Mucosa of rectum (tissue), 2 donors: ENCODE measurements at regions not wholly inside any gene's neighbourhood (a gene's known extent, or its start where the extent isn't known, plus 50 kb on each side); places are given as distances from the start of the nearest gene placed in this dataset.
"Not testable (repeated sequence)": the region's sequence is repeated elsewhere in the genome, so short reads cannot be mapped to it uniquely, and the experiment has no call there.

ENCODE experiments used
- H3K27ac ChIP-seq, 2 donors: one replicate each; pipeline ENCODE4 v1.7.0; 2013; ENCODE audit warnings: inconsistent platforms in 2 of 2, low read depth in 2 of 2, low read length in 2 of 2
- H3K27me3 ChIP-seq, 2 donors: one replicate each; pipeline ENCODE4 v1.7.0; 2013; ENCODE audit warnings: low read length in 2 of 2; ENCODE audit not compliant: control insufficient read depth in 2 of 2, insufficient read depth in 2 of 2
- H3K36me3 ChIP-seq, 2 donors: one replicate each; pipeline ENCODE4 v1.7.0; 2013; ENCODE audit warnings: low read length in 2 of 2; ENCODE audit not compliant: control insufficient read depth in 2 of 2, insufficient read depth in 2 of 2
- H3K4me1 ChIP-seq, 2 donors: one replicate each; pipeline ENCODE4 v1.7.0; 2013; ENCODE audit warnings: low read length in 2 of 2, mild to moderate bottlenecking in 1 of 2; ENCODE audit not compliant: control insufficient read depth in 2 of 2, insufficient read depth in 2 of 2
- H3K4me3 ChIP-seq, 2 donors: one replicate each; pipeline ENCODE4 v1.7.0; 2013; ENCODE audit warnings: low read length in 2 of 2
- H3K9ac ChIP-seq, 2 donors: one replicate each; pipeline ENCODE4 v1.7.0; 2013; ENCODE audit warnings: low read length in 2 of 2, low read depth in 1 of 2, mild to moderate bottlenecking in 1 of 2
- H3K9me3 ChIP-seq, 2 donors: one replicate each; pipeline ENCODE4 v1.7.0; 2013; ENCODE audit warnings: low read length in 2 of 2; ENCODE audit not compliant: control insufficient read depth in 2 of 2
- donor health status: healthy.
- donor health status: Normal muscosa, but diverticular disease.

GRCh38 chr10:3874610-3874989, 89.6 kb upstream of the KLF6 start:
- Histone ChIP-seq H3K27ac (peak overlapping the region; percentile 68 to 79), H3K4me1 (peaks cover 25 to 39% of the 10 kb centered on the region in 2 donors), H3K9ac (peak overlapping the region in 1 of 2 donors; percentile 6), H3K4me3 (peak overlapping the region in 1 of 2 donors; percentile 5)
- H3K36me3 ChIP-seq, H3K27me3 ChIP-seq, H3K9me3 ChIP-seq: not testable (repeated sequence)

DNA sequence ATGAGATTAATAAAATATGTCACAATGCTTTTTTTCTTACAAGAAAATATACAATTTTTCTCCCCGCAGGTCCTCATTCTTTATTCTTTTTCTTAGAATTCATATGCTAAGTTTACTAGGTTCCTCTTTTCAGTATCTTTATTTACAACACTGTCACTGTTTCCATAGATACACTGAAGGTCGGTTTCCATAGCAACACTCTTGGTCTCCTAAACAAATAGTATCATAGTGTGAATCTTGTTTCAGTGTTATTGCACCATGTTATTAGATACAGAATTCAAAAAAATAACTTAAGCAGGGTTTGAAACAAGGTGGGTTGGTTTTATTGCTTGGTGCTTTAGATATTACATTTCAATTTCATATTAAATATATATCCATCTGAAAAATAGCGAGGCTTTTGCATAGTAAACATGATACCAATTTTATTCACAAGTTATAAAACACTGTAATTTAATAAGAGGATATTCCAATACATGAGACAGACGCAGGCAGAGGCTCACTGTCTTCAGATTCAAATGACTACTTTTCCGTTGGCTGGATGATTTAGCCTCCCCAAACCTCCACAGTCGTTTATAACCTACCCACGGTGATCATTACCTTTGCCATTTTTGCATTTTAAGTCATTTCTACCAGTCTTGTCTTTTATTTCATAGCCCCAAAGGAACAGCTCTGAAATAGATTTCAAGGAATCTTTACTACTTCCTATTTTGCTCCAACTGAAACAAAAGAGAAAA, 88.9 kb upstream of the KLF6 start:
- Histone ChIP-seq H3K27me3 (no peaks in the 10 kb centered on the region), H3K27ac (peak overlapping the region; percentile 52 to 76), H3K4me1 (peaks cover 32 to 46% of the 10 kb centered on the region in 2 donors), H3K36me3 (no peaks in the 10 kb centered on the region), H3K9me3 (no peaks in the 10 kb centered on the region), H3K4me3 (no peak overlapping the region), H3K9ac (no peak overlapping the region)

- no peak overlapping the region for H3K4me3 ChIP-seq
- peaks cover 41 to 56% of the 10 kb centered on the region in 2 donors for H3K4me1 ChIP-seq
- H3K27ac ChIP-seq, result no peak overlapping the region
- H3K9ac ChIP-seq, result no peak overlapping the region
- H3K9me3 ChIP-seq, result no peaks in the 10 kb centered on the region
- no peaks in the 10 kb centered on the region for H3K36me3 ChIP-seq
- H3K27me3 ChIP-seq, result no peaks in the 10 kb centered on the region
Measured at GRCh38 chr10:3872712-3873329, 87.8 kb upstream of the KLF6 start.

GRCh38 chr10:3871424-3871996, 86.5 kb upstream of the KLF6 start:
- Histone ChIP-seq H3K4me1 (peaks cover 34 to 54% of the 10 kb centered on the region in 2 donors), H3K9ac (no peak overlapping the region), H3K9me3 (no peaks in the 10 kb centered on the region), H3K4me3 (no peak overlapping the region), H3K36me3 (no peaks in the 10 kb centered on the region), H3K27ac (no peak overlapping the region), H3K27me3 (no peaks in the 10 kb centered on the region)

DNA sequence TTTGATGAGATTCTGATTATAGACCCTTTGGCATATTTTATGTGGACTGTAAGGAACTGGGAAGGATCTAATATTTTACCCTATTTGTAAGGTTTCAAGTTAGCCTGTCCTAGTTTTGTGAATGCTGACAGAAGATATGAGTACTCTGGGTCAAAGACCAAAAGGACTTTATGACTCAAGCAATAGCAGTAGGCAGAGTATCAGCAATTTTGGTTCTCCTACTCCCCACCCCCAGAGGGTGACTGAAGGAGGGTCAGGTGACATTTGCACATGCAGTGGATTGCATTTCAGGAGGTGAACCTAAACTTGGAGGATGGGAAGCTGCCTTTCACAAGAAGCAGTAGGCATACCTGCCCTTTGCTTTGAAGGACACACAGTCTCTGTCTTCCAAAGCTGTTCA, 84.0 kb upstream of the KLF6 start:
- H3K4me3 ChIP-seq, result no peak overlapping the region
- H3K27me3 ChIP-seq, result no peaks in the 10 kb centered on the region
- H3K4me1 ChIP-seq, result peaks cover 23 to 47% of the 10 kb centered on the region in 2 donors
- no peaks in the 10 kb centered on the region for H3K9me3 ChIP-seq
- H3K27ac ChIP-seq, result peak overlapping the region; percentile 83 to 87
- H3K9ac ChIP-seq, result peak overlapping the region in 1 of 2 donors; percentile 15
- H3K36me3 ChIP-seq, result no peaks in the 10 kb centered on the region

DNA sequence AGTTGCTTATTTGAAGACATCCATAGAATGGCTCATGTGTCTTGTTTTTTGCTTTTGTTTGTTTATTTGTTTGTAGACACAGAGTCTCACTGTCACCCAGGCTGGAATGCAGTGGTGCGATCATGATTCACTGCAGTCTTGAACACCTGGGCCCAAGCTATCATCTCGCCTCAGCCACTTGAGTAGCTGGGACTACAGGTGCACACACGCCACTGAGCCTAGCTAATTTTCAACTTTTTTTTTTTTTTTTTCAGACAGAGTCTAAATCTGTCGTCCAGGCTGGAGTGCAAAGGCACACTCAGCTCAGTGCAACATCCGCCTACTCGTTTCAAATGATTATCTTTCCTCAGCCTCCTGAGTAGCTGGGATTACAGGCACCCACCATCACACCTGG, 83.3 kb upstream of the KLF6 start:
- Histone ChIP-seq H3K27ac (peak overlapping the region; percentile 83 to 87), H3K9ac (peak overlapping the region in 1 of 2 donors; percentile 39), H3K27me3 (no peaks in the 10 kb centered on the region), H3K9me3 (no peaks in the 10 kb centered on the region), H3K4me3 (no peak overlapping the region), H3K4me1 (peaks cover 22 to 40% of the 10 kb centered on the region in 2 donors), H3K36me3 (no peaks in the 10 kb centered on the region)

- no peak overlapping the region for H3K4me3 ChIP-seq
- peaks cover 22 to 37% of the 10 kb centered on the region in 2 donors for H3K4me1 ChIP-seq
- peak overlapping the region in 1 of 2 donors; percentile 53 for H3K9ac ChIP-seq
- peak overlapping the region; percentile 87 for H3K27ac ChIP-seq
- no peaks in the 10 kb centered on the region for H3K36me3 ChIP-seq
- no peaks in the 10 kb centered on the region for H3K9me3 ChIP-seq
- H3K27me3 ChIP-seq, result no peaks in the 10 kb centered on the region
Measured at GRCh38 chr10:3867454-3868270, 82.7 kb upstream of the KLF6 start.

DNA sequence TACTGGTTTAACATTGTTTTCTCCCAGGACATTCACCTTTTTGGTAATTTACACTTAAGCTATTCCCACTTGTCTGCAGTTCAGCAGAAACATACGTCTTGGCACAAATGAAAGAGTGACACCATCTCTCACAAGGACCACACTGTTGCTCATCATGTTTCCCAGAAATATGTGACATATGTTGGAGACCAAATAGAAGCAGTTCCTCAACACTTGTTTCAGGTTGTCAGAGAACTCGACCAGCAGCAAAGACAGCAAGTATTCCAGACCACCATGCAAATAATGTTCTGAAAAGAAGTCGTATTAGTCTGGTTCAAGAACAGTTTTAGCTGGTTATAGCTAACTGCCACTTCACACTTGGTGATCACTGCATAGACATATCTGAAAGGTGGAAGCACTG, 81.3 kb upstream of the KLF6 start:
- no peaks in the 10 kb centered on the region for H3K27me3 ChIP-seq
- peaks cover 22 to 36% of the 10 kb centered on the region in 2 donors for H3K4me1 ChIP-seq
- H3K4me3 ChIP-seq, result no peak overlapping the region
- no peaks in the 10 kb centered on the region for H3K36me3 ChIP-seq
- H3K9me3 ChIP-seq, result no peaks in the 10 kb centered on the region
- peak overlapping the region; percentile 84 to 87 for H3K27ac ChIP-seq
- peak overlapping the region in 1 of 2 donors; percentile 62 for H3K9ac ChIP-seq

DNA sequence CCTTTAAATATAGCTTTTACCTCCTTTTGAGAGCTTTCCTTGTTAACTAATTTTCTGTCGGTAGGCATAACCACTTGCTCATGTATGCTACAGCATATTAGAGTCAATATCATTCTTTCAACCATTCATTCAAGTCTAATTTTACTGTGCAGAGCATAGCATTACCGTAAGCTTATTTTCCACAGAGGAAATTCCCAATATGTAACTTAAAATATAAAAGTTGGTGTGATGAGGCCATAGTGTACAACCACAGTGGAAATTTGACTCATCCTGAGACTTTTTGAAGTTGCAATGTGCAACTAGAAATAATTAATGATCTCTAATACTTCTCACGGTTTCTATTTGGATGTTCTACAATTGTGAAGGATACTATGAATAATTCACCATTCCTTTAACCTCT, 80.6 kb upstream of the KLF6 start:
- Histone ChIP-seq H3K27ac (no peak overlapping the region), H3K36me3 (no peaks in the 10 kb centered on the region)

GRCh38 chr10:3861795-3862194, 76.8 kb upstream of the KLF6 start:
- H3K4me1 ChIP-seq, result peaks cover 4 to 7% of the 10 kb centered on the region in 2 donors
- no peaks in the 10 kb centered on the region for H3K9me3 ChIP-seq
- H3K9ac ChIP-seq, result no peak overlapping the region
- H3K27ac ChIP-seq, result no peak overlapping the region
- no peak overlapping the region for H3K4me3 ChIP-seq
- H3K36me3 ChIP-seq, result no peaks in the 10 kb centered on the region
- no peaks in the 10 kb centered on the region for H3K27me3 ChIP-seq

More for the DNA sequence above, 80.6 kb upstream of the KLF6 start:
- H3K9ac ChIP-seq, result no peak overlapping the region
- peaks cover 22 to 33% of the 10 kb centered on the region in 2 donors for H3K4me1 ChIP-seq
- no peaks in the 10 kb centered on the region for H3K9me3 ChIP-seq
- no peaks in the 10 kb centered on the region for H3K27me3 ChIP-seq
- no peak overlapping the region for H3K4me3 ChIP-seq
